CD14-positive monocyte (primary cell): ENCODE measurements at regions not wholly inside any gene's neighbourhood (a gene's known extent, or its start where the extent isn't known, plus 50 kb on each side); places are given as distances from the start of the nearest gene placed in this dataset.

ENCODE experiments used
- DNase-seq, 3 donors: peaks; one replicate each; pipeline ENCODE4 v3.0.0-alpha.2; 2011 to 2022
- H2AFZ ChIP-seq: 2 replicates; pipeline ENCODE4 v1.6.0; 2012; ENCODE audit warnings: mild to moderate bottlenecking, low read depth, low read length, inconsistent platforms; ENCODE audit not compliant: insufficient read depth, poor library complexity, severe bottlenecking
- H3K27ac ChIP-seq, 2 donors: 1 replicate in 1 of 2; 2 replicates in 1 of 2; pipeline ENCODE4 v1.5.1; 2012 to 2013; ENCODE audit warnings: low read length in 2 of 2, control low read depth in 1 of 2, inconsistent platforms in 1 of 2, low read depth in 1 of 2, mild to moderate bottlenecking in 1 of 2
- H3K27me3 ChIP-seq, 2 donors: one replicate each; pipeline versions ENCODE4 v1.6.0 to v1.6.1; 2011 to 2013; ENCODE audit warnings: low read length in 2 of 2; ENCODE audit not compliant: control insufficient read depth in 2 of 2, insufficient read depth in 2 of 2
- H3K36me3 ChIP-seq, 2 donors: replicated peaks in 1 of 2; 1 replicate in 1 of 2; 2 replicates in 1 of 2; pipeline versions ENCODE4 v1.5.1 to v1.6.1; 2012 to 2013; ENCODE audit warnings: low read length in 2 of 2, control low read depth in 1 of 2, inconsistent platforms in 1 of 2, mild to moderate bottlenecking in 1 of 2; ENCODE audit not compliant: insufficient read depth in 2 of 2, control insufficient read depth in 1 of 2
- H3K4me1 ChIP-seq, 2 donors: 1 replicate in 1 of 2; 2 replicates in 1 of 2; pipeline versions ENCODE4 v1.5.1 to v1.6.1; 2012 to 2013; ENCODE audit warnings: low read length in 2 of 2, control low read depth in 1 of 2, inconsistent platforms in 1 of 2, mild to moderate bottlenecking in 1 of 2, moderate library complexity in 1 of 2; ENCODE audit not compliant: insufficient read depth in 2 of 2, control insufficient read depth in 1 of 2
- H3K4me2 ChIP-seq: replicated peaks from 2 replicates; pipeline ENCODE3; 2012; ENCODE audit warnings: low read length, moderate library complexity, mild to moderate bottlenecking; ENCODE audit not compliant: poor library complexity, severe bottlenecking; ENCODE audit errors: extremely low read depth
- H3K4me3 ChIP-seq, 3 experiments: fragments of 200-600 bp in 1 of 3; sonication (generic) in 1 of 3; replicated peaks in 1 of 3; 1 replicate in 2 of 3; 2 replicates in 1 of 3; pipeline ENCODE4 v1.5.1; 2011 to 2013; ENCODE audit warnings: low read length in 3 of 3, mild to moderate bottlenecking in 3 of 3, control low read depth in 2 of 3, low read depth in 2 of 3, inconsistent platforms in 1 of 3, moderate library complexity in 1 of 3
- H3K79me2 ChIP-seq: 2 replicates; pipeline ENCODE4 v1.6.0; 2012; ENCODE audit warnings: mild to moderate bottlenecking, control low read depth, inconsistent platforms, low read length, moderate library complexity; ENCODE audit not compliant: insufficient read depth
- H3K9ac ChIP-seq: 2 replicates; pipeline ENCODE4 v1.6.0; 2017; ENCODE audit warnings: low read length, mild to moderate bottlenecking; ENCODE audit not compliant: insufficient read depth, poor library complexity, severe bottlenecking
- H3K9me3 ChIP-seq, 2 donors: replicated peaks in 1 of 2; 1 replicate in 1 of 2; 2 replicates in 1 of 2; pipeline versions ENCODE4 v1.5.1 to v1.6.1; 2012 to 2013; ENCODE audit warnings: low read length in 2 of 2, control low read depth in 1 of 2; ENCODE audit not compliant: control insufficient read depth in 1 of 2, insufficient read depth in 1 of 2
- H4K20me1 ChIP-seq: 2 replicates; pipeline ENCODE4 v1.6.0; 2012; ENCODE audit warnings: mild to moderate bottlenecking, low read length, control low read depth, moderate library complexity; ENCODE audit not compliant: insufficient read depth
- H3K27ac Mint-ChIP-seq, 7 donors: one replicate each; pipeline ENCODE4 v1.8.0; 2020; ENCODE audit warnings: mild to moderate bottlenecking in 7 of 7, mixed read lengths in 7 of 7, moderate library complexity in 6 of 7, inconsistent platforms in 2 of 7
- H3K27me3 Mint-ChIP-seq, 3 donors: one replicate each; pipeline ENCODE4 v1.8.0; 2021 to 2022; ENCODE audit warnings: low read depth in 3 of 3, mild to moderate bottlenecking in 3 of 3, mixed read lengths in 3 of 3, moderate library complexity in 3 of 3, inconsistent platforms in 1 of 3
- H3K36me3 Mint-ChIP-seq, 2 donors: one replicate each; pipeline ENCODE4 v1.8.0; 2020; ENCODE audit warnings: mixed read lengths in 2 of 2, inconsistent platforms in 1 of 2, mild to moderate bottlenecking in 1 of 2
- H3K4me1 Mint-ChIP-seq: one replicate; pipeline ENCODE4 v1.8.0; 2020; ENCODE audit warnings: mild to moderate bottlenecking, mixed read lengths
- H3K4me3 Mint-ChIP-seq, 2 donors: one replicate each; pipeline ENCODE4 v1.8.0; 2020; ENCODE audit warnings: mild to moderate bottlenecking in 2 of 2, mixed read lengths in 2 of 2, moderate library complexity in 1 of 2
- H3K9me3 Mint-ChIP-seq, 7 donors: one replicate each; pipeline ENCODE4 v1.8.0; 2020 to 2022; ENCODE audit warnings: mixed read lengths in 7 of 7, mild to moderate bottlenecking in 6 of 7, moderate library complexity in 6 of 7, inconsistent platforms in 2 of 7
- WGBS: methylation state at CpG from one replicate; pipeline ENCODE4 v1.1.5; 2013; ENCODE audit warnings: missing lambda C conversion rate; ENCODE audit not compliant: insufficient coverage; 5-methylcytosine and 5-hydroxymethylcytosine counted together
- intact Hi-C, 2 donors: fragments of 100-400 bp; cut with micrococcal nuclease; formaldehyde crosslinking; loops; one replicate each; pipeline versions ENCODE4 v1.15.0 to v1.15.1; 2023
- TF ChIP-seq, protein P1 (sequence below): fragments of 200-600 bp; IDR thresholded peaks from one replicate; pipeline ENCODE4 v1.8.0; 2022; ENCODE audit warnings: antibody characterized with exemption, mild to moderate bottlenecking

DNA sequence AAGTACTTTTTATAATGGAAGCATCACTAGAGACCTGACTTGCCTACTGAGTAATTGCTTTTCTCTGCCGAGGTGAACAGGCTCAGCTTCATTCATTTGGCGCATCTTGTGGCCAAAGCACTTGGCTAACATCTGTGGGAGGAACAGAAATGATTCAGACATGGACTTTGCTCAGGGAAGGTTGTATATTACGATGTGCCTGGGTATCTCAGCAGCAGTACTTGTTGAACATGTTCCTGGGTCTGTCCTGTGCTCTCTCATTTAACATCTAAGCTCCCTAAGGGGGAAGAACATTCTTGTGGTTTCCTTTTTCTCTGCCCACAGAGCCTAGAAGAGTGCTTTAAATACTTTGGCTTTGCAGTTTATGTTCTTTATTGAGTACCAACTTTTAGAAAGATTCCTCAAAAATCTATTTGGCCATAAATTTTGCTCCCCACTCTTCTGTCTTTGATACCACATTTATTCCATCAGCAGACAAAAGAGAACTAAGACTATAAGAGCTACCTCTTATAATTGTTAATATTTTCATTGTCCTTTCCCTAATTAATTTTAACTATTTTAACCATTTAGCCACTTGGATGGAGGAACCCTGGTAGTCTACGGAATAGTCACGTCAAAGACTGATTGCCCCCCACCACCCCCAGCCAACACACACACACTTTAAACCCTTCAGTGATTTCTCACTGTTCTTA, 101.2 kb upstream of the EGLN3 start:
- Histone ChIP-seq H3K36me3 (no peaks in the 10 kb centered on the region), H3K9ac (no peak overlapping the region), H3K79me2 (no peaks in the 10 kb centered on the region), H4K20me1 (no peaks in the 10 kb centered on the region), H3K4me2 (no peak overlapping the region), H3K4me3 (no peak overlapping the region), H2AFZ (no peak overlapping the region), H3K9me3 (no peaks in the 10 kb centered on the region), H3K27me3 (no peaks in the 10 kb centered on the region), H3K27ac (no peak overlapping the region), H3K4me1 (no peaks in the 10 kb centered on the region)
- H3K9me3 Mint-ChIP-seq = no peaks in the 10 kb centered on the region
- H3K4me1 Mint-ChIP-seq = no peaks in the 10 kb centered on the region
- peaks cover 4% of the 10 kb centered on the region in 3 donors for H3K27me3 Mint-ChIP-seq
- H3K4me3 Mint-ChIP-seq = no peak overlapping the region
- 70% methylated on average over 2 of the region's 5 CpGs for WGBS
- no peak overlapping the region for H3K27ac Mint-ChIP-seq
- DNase-seq = no peak
- TF ChIP-seq, protein P1, sequence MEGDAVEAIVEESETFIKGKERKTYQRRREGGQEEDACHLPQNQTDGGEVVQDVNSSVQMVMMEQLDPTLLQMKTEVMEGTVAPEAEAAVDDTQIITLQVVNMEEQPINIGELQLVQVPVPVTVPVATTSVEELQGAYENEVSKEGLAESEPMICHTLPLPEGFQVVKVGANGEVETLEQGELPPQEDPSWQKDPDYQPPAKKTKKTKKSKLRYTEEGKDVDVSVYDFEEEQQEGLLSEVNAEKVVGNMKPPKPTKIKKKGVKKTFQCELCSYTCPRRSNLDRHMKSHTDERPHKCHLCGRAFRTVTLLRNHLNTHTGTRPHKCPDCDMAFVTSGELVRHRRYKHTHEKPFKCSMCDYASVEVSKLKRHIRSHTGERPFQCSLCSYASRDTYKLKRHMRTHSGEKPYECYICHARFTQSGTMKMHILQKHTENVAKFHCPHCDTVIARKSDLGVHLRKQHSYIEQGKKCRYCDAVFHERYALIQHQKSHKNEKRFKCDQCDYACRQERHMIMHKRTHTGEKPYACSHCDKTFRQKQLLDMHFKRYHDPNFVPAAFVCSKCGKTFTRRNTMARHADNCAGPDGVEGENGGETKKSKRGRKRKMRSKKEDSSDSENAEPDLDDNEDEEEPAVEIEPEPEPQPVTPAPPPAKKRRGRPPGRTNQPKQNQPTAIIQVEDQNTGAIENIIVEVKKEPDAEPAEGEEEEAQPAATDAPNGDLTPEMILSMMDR = no peak
- no peaks in the 10 kb centered on the region for H3K36me3 Mint-ChIP-seq
- intact Hi-C loops = no loop called here

DNA sequence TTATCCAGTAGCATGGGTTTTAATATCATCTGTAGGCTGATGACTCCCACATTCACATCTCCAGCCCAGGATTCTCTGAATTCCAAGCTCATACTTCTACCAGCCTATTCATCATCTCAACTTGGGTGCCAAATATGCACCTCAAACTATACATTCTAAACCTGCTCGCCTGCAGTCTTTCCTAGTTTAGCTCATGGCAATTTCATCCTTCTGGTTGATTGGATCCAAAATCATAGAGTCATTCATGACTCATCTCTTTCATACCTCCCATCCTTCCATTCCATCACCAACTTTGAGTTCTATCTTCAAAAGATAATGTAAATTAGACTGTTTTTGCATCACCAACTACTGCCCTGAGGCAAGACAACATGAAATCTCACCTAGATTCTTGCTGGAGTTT, 99.7 kb upstream of the EGLN3 start:
- Mint-ChIP-seq H3K27ac (peak overlapping the region in 1 of 7 donors; percentile 41), H3K27me3 (peaks cover 4 to 7% (median 4%) of the 10 kb centered on the region in 3 donors), H3K4me3 (no peak overlapping the region), H3K4me1 (no peaks in the 10 kb centered on the region), H3K36me3 (no peaks in the 10 kb centered on the region), H3K9me3 (peaks cover 0 to 1% (median 0%) of the 10 kb centered on the region in 7 donors)
- Histone ChIP-seq H4K20me1 (no peaks in the 10 kb centered on the region), H3K4me1 (no peaks in the 10 kb centered on the region), H3K9me3 (no peaks in the 10 kb centered on the region), H3K36me3 (no peaks in the 10 kb centered on the region), H3K9ac (no peak overlapping the region), H3K27ac (no peak overlapping the region), H2AFZ (no peak overlapping the region), H3K4me3 (no peak overlapping the region), H3K27me3 (no peaks in the 10 kb centered on the region), H3K79me2 (no peaks in the 10 kb centered on the region), H3K4me2 (no peak overlapping the region)
- TF ChIP-seq, protein P1 = no peak
- 100% methylated on average over 1 of the region's 1 CpG for WGBS
- intact Hi-C loops = no loop called here
- no peak for DNase-seq
